ENCODE measurements at regions not wholly inside any gene's neighbourhood (a gene's known extent, or its start where the extent isn't known, plus 50 kb on each side); places are given as distances from the start of the nearest gene placed in this dataset.
"Not testable (repeated sequence)": the region's sequence is repeated elsewhere in the genome, so short reads cannot be mapped to it uniquely, and the experiment has no call there.

DNA sequence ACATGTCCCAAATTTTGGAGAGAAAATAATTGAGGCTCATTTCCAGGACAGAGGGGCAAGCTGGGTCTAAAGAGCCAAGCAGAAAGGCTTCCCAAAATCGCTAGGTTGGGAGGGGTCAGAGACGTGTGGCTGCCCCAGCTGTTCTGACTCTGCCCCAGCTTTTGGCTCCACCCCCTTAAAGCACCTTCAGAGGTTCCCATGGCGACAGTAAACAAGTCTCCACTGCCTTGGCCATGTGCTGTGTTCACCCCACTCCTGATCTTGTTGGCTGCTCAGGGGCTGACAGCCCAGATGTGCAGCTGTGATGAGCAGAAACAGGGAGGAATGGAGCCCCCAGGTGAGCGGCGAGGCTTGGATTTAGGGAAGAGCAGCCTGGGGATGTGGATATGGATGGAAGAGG is 72.8 kb upstream of the SPTLC3 start:
- Histone ChIP-seq H3K27ac (no peak overlapping the region), H3K4me3 (no peak overlapping the region)
- no peak for DNase-seq (ENCODE audit: low spot score)
- TF ChIP-seq, protein P1, sequence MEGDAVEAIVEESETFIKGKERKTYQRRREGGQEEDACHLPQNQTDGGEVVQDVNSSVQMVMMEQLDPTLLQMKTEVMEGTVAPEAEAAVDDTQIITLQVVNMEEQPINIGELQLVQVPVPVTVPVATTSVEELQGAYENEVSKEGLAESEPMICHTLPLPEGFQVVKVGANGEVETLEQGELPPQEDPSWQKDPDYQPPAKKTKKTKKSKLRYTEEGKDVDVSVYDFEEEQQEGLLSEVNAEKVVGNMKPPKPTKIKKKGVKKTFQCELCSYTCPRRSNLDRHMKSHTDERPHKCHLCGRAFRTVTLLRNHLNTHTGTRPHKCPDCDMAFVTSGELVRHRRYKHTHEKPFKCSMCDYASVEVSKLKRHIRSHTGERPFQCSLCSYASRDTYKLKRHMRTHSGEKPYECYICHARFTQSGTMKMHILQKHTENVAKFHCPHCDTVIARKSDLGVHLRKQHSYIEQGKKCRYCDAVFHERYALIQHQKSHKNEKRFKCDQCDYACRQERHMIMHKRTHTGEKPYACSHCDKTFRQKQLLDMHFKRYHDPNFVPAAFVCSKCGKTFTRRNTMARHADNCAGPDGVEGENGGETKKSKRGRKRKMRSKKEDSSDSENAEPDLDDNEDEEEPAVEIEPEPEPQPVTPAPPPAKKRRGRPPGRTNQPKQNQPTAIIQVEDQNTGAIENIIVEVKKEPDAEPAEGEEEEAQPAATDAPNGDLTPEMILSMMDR (IDR thresholded peaks at IDR 0.05) = no peak

DNA sequence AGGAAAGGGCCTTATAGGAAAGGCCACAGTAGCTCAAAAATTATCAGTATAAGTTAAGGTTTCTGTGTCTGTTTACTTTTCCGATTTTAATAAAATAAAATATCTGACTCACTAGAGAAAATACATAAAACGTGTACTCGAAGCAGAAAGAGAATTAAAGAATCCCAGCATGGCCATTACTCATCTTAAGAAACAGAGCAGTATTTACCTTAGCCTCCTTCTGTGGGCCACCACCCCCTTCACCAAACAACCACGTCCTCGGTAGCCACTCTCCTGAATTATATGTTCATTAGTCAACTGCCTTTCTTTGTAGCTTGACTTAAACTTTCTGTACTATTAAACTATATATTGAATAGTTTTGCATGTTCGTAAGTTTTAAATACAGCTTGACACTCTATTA is 72.2 kb upstream of the SPTLC3 start:
- Histone ChIP-seq H3K27ac (no peak overlapping the region), H3K4me3 (no peak overlapping the region)
- DNase-seq (ENCODE audit: low spot score) = no peak
- TF ChIP-seq, protein P1 (IDR thresholded peaks at IDR 0.05) = no peak

DNA sequence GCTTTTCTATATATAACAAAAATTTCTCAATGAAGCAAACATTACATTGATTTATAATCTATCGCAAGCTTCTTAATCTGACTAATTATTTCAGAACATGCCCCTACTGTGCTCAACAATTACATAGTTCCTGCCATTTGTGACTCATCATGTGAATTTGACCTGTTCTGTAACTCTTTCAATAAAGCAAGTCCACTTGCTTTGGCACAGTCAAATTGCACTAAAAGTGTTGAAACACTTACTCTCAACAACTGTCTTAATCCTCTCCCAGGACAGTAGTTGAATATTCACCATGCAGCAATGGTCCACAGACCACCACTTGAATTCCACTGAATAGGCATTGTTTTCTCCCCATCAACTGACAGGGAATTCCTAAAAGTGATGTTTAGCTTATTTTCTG is 67.7 kb upstream of the SPTLC3 start:
- TF ChIP-seq, protein P1 (IDR thresholded peaks at IDR 0.05) = no peak
- Histone ChIP-seq H3K27ac (no peak overlapping the region), H3K4me3 (no peak overlapping the region)
- no peak for DNase-seq (ENCODE audit: low spot score)

DNA sequence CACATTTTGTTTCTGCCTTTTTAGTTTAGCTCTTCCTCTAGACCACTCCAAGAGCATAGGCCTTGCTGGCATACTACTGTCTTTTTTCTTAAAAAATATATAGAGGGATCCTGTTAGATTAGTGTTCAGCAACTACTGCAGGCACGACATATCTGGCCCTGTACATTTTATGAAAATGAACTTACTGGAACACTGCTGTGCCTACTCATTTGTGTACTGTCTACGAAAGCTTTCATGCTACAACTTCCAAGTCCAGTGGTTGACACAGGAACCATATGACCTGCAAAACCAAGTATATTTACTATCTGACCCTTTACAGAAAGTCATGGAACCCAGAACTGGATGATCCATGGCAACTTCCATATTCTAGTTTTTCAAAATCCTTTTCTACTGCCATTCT is 66.6 kb upstream of the SPTLC3 start:
- Histone ChIP-seq H3K4me3 (no peak overlapping the region), H3K27ac (no peak overlapping the region)
- TF ChIP-seq, protein P1 (IDR thresholded peaks at IDR 0.05) = no peak
- no peak for DNase-seq (ENCODE audit: low spot score)

DNA sequence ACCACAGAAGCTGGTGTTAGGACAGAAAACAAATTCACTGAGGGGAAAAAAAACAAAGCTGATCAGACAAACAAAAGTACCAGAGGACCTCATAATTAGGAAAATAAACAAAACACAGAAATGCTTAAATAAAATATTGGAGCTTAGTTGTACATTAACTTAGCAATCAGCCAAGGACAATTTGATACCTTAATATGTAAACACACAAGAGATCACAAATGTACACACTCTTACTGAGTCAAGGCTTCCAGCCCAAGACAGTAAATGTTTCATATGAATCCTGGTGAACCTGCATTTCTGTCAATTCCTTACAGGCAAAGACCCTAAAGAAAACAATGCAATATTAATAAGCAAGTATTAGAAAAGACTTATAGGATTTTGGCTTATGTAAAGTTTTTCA is 62.0 kb upstream of the SPTLC3 start:
- no peak overlapping the region for H3K4me3 ChIP-seq
- no peak overlapping the region for H3K27ac ChIP-seq
- DNase-seq (ENCODE audit: low spot score) = no peak
- TF ChIP-seq, protein P1 (IDR thresholded peaks at IDR 0.05) = no peak

DNA sequence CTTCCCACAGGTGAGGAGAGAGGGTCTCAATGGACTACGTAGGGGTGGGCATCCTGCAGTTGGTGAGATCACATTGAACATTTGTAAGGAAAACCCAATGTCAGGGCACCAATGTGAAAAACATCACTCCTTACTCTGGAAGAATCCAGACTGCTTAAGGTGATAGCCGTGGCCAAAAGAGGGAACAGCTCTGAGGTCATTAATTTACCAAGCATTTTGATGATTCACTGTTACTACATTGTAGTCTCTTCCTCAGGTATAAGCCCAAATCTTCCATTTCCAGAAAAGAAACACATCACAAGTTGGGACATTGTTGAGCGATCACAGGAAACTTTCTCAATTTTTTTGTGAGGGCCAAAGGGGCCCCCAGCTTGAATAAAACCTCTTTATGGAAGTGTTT is 61.1 kb upstream of the SPTLC3 start:
- TF ChIP-seq, protein P1 (IDR thresholded peaks at IDR 0.05) = no peak
- DNase-seq (ENCODE audit: low spot score) = no peak
- H3K4me3 ChIP-seq = no peak overlapping the region
- H3K27ac ChIP-seq = no peak overlapping the region

DNA sequence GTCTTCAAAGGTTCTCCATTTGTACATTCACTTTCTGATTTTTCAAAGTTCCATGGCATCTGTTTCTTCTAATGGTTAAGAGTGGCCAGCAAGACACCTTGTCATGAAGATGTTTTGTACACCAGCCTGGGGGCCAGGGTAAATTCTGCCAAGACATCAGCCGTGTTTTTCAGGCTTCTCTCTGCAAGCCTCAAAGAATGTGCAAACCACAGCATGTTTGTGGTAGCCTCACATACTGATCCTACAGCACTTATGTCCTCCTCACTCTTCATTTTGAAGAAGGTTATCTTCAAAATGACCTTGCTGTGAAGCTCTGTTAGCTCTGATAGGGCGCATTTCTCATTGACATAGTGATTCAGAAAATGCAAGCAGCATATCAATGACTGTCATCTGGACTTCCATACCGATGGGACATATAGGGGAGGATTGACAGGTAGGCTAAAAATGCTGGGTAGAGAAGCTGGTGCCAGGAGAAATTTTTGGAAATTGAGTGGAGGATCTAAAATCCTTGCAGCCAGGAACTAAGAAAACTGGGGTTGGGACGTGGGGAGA is 59.3 kb upstream of the SPTLC3 start:
- no peak overlapping the region for H3K27ac ChIP-seq
- TF ChIP-seq, protein P1 (IDR thresholded peaks at IDR 0.05) = no peak
- DNase-seq (ENCODE audit: low spot score) = no peak
- H3K4me3 ChIP-seq = no peak overlapping the region

DNA sequence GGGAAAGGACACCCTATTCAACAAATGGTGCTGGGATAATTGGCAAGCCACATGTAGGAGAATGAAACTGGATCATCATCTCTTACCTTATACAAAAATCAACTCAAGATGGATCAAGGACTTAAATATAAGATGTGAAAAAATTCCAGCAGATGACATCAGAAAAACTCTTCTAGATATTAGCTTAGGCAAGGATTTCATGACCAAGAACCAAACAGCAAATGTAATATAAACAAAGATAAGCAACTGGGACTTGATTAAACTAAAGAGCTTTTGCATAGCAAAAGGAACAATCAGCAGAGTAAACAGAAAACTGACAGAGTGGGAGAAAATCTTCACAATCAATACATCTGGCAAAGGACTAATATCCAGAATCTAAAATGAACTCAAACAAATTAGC is 54.5 kb upstream of the SPTLC3 start:
- H3K27ac ChIP-seq; DNase-seq (ENCODE audit: low spot score); H3K4me3 ChIP-seq: not testable (repeated sequence)
